GM19328 (cell line): ENCODE measurements at regions not wholly inside any gene's neighbourhood (a gene's known extent, or its start where the extent isn't known, plus 50 kb on each side); places are given as distances from the start of the nearest gene placed in this dataset.

ENCODE experiments used
- ATAC-seq: cut with Tn5 transposase; IDR thresholded peaks from one replicate; pipeline ENCODE4 v1.9.1; 2021; ENCODE audit warnings: mild to moderate bottlenecking, moderate library complexity; ENCODE audit not compliant: unreplicated experiment

- ATAC-seq, result no peak
These were observed 275.9 kb upstream of the TCF4 start for GRCh38 chr18:55863876-55864275.

GRCh38 chr18:55863391-55863706 is 275.4 kb upstream of the TCF4 start:
- no peak for ATAC-seq

- no peak for ATAC-seq
These were observed 274.9 kb upstream of the TCF4 start for GRCh38 chr18:55862693-55863390.

GRCh38 chr18:55861266-55861665 is 273.3 kb upstream of the TCF4 start:
- ATAC-seq, result no peak

GRCh38 chr18:55858661-55859515 is 270.9 kb upstream of the TCF4 start:
- no peak for ATAC-seq

- no peak for ATAC-seq
These were observed 270.0 kb upstream of the TCF4 start for GRCh38 chr18:55857956-55858355.

- no peak for ATAC-seq
These were observed 269.4 kb upstream of the TCF4 start for GRCh38 chr18:55857409-55857808.

GRCh38 chr18:55856679-55857078 is 268.7 kb upstream of the TCF4 start:
- no peak for ATAC-seq

- ATAC-seq, result no peak
These were observed 268.2 kb upstream of the TCF4 start for GRCh38 chr18:55856229-55856628.

GRCh38 chr18:55853268-55853667 is 265.3 kb upstream of the TCF4 start:
- ATAC-seq, result no peak

GRCh38 chr18:55850904-55851303 is 262.9 kb upstream of the TCF4 start:
- no peak for ATAC-seq

GRCh38 chr18:55849391-55849790 is 261.4 kb upstream of the TCF4 start:
- ATAC-seq, result no peak

- ATAC-seq, result no peak
These were observed 260.0 kb upstream of the TCF4 start for GRCh38 chr18:55847960-55848359.

GRCh38 chr18:55845221-55845620 is 257.2 kb upstream of the TCF4 start:
- no peak for ATAC-seq

GRCh38 chr18:55844382-55844781 is 256.4 kb upstream of the TCF4 start:
- ATAC-seq, result no peak

GRCh38 chr18:55841314-55841713 is 253.3 kb upstream of the TCF4 start:
- no peak for ATAC-seq

GRCh38 chr18:55840601-55841170 is 252.7 kb upstream of the TCF4 start:
- ATAC-seq, result no peak

GRCh38 chr18:55839343-55839742 is 251.4 kb upstream of the TCF4 start:
- no peak for ATAC-seq

GRCh38 chr18:55838841-55839240 is 250.8 kb upstream of the TCF4 start:
- ATAC-seq, result no peak

- no peak for ATAC-seq
These were observed 250.3 kb upstream of the TCF4 start for GRCh38 chr18:55838319-55838718.

- no peak for ATAC-seq
These were observed 245.6 kb upstream of the TCF4 start for GRCh38 chr18:55833543-55833942.

GRCh38 chr18:55830544-55830943 is 242.6 kb upstream of the TCF4 start:
- ATAC-seq, result no peak
